ENCODE measurements at regions not wholly inside any gene's neighbourhood (a gene's known extent, or its start where the extent isn't known, plus 50 kb on each side); places are given as distances from the start of the nearest gene placed in this dataset.

GRCh38 chr3:180855364-180855763 lies 57.1 kb upstream of the FXR1 start:
- TF ChIP-seq CTCF (IDR thresholded peaks at IDR 0.05), result no peak
- no peak for TF ChIP-seq POLR2A (IDR thresholded peaks at IDR 0.05)
